SK-N-SH (cell line): ENCODE measurements at regions not wholly inside any gene's neighbourhood (a gene's known extent, or its start where the extent isn't known, plus 50 kb on each side); places are given as distances from the start of the nearest gene placed in this dataset.

Experiments
- CTCF ChIP-seq: fragments of 200-600 bp; sonication (generic); IDR thresholded peaks from 2 replicates; pipeline ENCODE4 v1.6.1; 2017; ENCODE audit warnings: antibody characterized with exemption, mild to moderate bottlenecking, moderate library complexity
- GABPA ChIP-seq: IDR thresholded peaks from 2 replicates; pipeline ENCODE4 v1.4.0; 2012; ENCODE audit warnings: low read depth, mild to moderate bottlenecking
- RFX5 ChIP-seq: IDR thresholded peaks from 2 replicates; pipeline ENCODE4 v1.6.1; 2012; ENCODE audit warnings: mild to moderate bottlenecking, improper control_type of control experiment, low read length
- RXRA ChIP-seq: IDR thresholded peaks from 2 replicates; pipeline ENCODE4 v1.4.0; 2012; ENCODE audit warnings: low read depth, mild to moderate bottlenecking, borderline replicate concordance

- TF ChIP-seq GABPA, result no peak
- TF ChIP-seq CTCF, result no peak
- no peak for TF ChIP-seq RFX5
- no peak for TF ChIP-seq RXRA
Observed at GRCh38 chr4:129334136-129334535, 238.2 kb downstream of the C4orf33 start.
